NCI-H128 (cell line): ENCODE measurements at regions not wholly inside any gene's neighbourhood (a gene's known extent, or its start where the extent isn't known, plus 50 kb on each side); places are given as distances from the start of the nearest gene placed in this dataset.

Experiments
- DNase-seq: peaks from one replicate; lab custom pipeline; 2025; ENCODE audit not compliant: unreplicated experiment; lab: John Stamatoyannopoulos, UW

DNA sequence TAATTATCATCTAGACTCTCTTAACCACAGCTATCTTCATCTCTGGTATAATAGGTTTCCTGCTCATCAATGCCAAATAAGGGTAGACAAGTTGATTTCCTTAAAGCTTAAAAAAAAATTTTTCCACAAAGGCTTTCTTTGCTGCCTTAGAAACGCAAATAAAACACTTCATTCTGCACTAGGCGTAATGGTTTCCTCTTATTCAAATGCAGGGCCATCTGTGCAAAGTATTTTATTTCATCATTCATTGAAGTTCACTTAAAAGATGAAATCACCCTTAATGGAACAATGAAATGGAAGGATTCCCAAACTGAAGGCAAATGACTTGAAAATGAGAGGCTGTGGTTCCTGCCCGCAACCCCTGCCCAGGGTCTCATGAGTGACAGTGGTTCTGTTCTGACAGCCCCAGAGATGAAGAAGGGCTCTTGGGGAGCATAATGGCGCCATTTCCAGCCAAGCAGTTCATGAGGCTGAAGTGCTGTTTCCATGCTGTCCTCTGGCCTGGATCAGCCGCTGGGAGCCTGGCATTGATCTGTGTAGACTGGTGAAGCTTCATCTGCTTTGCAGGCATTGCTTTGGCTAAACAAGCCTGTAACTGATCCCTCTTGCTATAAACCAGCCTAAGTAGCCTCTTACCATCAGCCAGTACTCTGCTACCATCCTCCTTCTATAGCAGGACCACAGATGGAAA, 276.9 kb upstream of the WWC1 start:
- no peak for DNase-seq

DNA sequence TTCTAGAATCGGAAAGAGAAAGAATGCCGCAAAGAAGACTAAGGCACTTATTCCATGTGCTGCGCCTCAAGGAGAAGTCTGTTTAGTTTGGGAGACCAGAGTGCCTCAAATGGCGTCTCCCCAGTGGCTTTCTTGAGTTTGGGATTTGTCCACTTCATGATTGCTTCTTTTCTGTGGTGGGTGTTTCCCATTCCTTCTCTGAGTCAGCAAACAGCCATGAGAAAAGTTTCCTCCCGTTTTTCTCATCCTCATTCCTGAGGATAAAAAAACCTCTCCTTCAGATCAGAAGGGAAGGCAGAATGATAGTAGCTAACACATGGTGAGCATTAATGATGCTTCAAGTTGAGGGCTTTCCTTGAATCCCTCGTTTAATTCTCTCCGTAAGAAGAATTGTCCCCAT, 275.9 kb upstream of the WWC1 start:
- DNase-seq, result no peak

DNA sequence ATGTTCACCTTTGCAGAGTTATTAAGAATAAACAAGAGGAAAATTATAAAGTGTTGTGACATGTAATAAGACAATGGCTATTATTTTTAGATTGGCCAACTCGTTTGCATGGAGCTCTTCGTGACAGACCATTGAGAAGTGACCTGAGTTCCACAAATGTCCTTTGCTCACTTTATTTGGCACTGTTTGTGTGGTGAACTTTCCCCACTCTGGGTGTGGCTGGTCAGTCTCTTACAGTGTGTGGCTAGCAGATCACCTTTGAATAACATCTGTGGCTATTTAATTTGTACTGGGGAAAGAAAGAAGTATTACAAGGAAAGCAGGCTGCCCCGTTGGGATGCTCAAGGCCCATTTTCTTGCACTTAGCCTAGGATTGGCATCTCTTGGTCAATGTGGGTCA, 274.1 kb upstream of the WWC1 start:
- no peak for DNase-seq

DNA sequence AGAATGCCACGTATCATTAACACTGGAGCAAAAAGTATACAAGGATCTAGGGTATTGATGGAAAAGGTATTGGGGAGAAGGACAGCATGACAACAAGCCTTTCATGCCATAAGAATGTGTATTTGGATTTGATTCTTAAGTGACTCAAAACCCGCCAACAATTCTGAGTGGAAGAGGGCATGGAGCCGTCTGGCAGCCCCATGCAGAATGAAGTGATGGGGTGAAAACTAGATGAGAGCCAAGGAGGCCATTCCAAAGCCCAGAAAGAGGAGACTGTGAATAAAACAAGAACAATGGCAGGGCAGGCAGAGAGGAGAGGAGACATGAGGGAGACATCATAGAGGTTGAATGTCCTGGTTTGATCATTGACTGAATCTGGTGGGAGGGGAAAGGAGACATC, 272.3 kb upstream of the WWC1 start:
- DNase-seq, result no peak

DNA sequence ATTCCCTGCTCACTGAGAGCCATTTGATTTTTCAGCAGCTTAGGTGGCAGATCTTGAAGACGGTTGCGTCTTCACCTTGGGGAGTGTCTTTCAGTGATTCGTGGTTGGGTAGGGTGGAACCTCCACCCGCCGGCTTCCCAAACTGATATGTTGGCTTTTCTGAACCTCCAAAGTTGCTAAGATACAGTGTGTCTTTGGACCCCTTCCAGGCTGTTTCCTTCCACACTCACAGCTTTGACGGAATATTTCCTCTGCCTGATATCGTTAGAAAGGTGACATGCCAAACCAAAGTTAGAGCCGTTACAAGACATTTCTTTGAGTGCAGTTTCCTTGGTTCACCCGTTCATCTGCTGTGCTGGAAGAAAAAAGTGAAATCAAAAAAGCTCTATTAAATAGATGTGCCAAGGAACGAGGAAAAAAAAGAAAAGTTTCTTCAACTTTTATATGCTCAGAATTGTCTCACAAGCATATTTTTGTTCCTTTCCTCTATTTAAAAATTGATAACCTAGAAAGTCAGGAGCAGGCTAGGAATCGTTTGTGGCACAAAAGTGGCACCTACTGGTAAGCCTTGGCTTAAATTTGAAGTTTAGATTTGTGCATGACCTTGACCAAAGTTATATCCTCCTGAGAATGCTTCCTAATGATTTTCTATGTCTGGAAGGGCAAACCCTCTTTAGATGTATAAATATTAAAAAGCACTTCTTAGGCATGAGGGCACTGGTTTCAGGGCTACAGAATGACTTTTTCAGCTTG, 270.7 kb upstream of the WWC1 start:
- DNase-seq, result no peak

DNA sequence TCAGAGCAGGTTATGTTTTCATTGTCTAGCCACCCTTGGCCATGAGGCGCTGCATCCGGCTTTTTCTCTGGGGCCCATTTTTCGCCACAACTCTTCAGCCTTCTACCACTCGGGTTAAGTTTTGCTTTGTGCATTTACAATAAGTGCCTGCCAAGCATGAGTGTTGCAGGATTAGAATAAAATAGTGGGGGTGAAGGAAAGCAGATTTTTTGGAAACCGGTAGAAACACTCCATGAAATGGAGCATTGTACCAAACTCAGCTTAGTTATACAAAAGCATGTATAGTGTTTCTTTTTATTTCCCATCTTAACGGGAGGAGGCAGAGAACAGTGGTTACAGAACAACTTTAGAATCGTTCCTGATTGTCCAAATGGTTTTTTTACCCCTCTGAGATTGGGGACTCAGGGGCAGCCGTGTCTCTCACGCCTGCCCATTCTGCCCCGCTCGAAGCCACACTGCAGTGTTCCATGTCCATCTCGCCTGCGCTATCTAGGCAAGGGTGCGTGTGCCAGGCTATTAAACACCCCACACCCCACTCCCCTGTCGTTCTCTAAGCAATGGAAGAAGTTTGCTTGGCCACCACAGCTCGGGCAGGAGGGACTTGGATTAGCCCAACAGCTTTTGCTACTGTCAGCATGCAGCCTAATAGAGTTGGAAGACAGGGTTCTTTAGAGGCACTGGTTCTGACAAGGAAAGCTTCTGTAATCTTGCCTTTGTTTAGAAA, 268.8 kb upstream of the WWC1 start:
- DNase-seq, result no peak

DNA sequence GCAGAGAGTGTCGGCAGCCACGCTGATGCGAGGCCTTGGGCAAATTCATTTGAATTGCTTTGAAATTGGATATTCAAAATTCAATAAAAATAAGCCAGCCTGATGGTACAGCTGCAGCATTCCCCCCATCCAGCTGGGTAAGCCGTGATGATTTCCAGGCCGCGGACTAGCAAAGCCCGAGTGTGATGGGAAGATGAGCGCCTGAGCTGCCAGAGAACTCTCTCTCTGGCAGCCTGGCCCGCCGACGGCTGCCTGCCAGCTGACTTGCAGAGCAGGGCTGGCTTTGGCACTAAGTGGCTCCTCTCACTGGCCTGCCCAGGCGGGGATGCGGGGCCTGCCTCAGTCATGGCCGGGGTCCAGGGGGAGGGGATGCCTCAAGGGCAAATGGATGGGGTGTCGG, 268.3 kb upstream of the WWC1 start:
- DNase-seq, result no peak

DNA sequence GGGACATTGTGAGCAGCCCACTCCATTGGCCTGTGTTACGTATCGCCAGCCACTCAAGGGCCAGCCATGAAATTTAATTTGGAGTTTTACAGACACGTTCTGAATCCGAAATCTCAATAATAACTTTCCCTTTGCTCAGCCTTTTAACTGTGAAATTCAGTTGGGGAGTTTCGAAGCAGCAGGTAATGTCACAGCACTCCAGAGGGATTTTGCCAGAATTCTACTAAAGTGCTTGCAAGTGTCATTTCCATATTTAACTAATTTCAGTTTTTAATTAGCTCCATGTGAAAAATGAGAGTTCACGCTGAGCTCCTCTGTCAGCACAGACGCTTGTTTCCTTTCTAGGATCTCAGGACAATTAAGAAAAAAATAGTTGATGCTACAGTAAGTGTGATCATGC, 267.1 kb upstream of the WWC1 start:
- DNase-seq, result no peak

DNA sequence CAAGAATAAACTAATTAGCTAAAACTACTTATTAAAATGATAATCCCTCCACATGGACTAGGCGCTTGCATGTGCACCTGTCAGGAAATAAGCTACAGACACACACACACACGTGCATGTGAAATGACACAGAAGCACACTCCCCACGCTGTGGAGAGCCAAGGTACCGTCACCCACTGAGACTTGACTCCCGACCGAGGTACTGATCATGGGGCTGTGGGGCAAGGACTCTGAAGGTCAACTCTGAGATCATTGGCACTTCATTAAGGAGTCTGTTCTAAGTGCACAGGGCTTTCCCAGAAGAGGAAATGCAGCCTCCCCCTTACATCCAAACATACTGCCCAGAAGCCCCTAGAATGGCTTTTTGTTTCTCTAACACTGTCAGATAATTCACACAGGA, 264.4 kb upstream of the WWC1 start:
- DNase-seq, result no peak

DNA sequence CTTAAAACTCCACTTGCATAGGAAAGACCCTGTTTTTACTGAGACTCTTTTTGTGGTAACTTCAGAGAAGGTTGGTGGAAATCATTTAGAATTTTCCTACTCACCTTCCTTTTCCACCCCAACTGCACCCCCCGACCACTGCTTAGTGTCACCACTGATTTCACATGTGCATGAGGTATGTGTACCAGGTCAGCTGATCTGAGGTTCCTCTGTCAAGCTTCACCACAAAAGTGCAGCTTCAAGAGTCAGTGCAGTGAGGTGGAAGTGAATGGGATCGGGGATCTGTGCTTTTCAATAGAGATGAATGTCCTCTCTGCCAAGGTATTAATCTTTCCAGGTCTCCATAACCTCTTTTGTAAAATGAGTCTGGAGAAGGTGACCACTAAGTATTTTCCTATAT, 260.5 kb upstream of the WWC1 start:
- DNase-seq, result no peak

DNA sequence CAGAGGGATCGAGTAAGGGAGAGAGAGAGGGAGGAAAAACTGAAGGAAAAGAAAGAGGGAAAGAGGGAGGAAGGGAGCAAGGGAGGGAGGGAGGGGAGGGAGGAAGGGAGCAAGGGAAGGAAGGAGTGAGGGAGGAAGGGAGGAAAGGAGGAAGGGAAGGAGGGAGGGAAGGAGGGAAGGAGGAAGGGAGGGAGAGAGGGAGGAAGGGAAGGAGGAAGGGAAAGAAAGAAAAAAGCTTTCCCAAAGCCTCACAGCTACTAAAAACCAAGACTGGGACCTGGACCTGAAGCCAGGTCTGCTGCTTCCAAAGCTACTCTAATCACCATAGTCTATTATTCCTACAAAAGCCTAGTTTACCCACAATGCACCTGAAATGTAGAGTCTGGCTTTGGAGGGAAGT, 259.8 kb upstream of the WWC1 start:
- DNase-seq, result no peak

DNA sequence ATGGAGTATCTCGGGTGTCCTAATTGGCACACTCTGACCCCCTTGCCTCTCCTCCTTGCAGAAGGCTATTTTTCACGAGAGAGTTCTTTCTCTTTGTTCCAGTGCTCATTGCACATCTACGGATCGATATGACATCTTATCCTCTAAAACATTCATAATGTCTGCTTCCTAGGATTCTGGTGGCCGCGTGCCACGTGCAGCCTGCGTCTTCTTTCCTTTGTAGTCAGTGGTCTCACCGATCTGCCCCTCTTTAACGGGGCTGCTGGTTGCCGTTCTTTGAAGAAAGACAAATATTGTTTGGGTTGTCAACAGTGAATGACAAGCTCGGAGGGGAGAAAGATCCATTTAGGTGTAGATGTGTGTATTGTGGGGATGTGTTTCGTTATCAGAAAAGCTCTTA, 252.4 kb upstream of the WWC1 start:
- no peak for DNase-seq

DNA sequence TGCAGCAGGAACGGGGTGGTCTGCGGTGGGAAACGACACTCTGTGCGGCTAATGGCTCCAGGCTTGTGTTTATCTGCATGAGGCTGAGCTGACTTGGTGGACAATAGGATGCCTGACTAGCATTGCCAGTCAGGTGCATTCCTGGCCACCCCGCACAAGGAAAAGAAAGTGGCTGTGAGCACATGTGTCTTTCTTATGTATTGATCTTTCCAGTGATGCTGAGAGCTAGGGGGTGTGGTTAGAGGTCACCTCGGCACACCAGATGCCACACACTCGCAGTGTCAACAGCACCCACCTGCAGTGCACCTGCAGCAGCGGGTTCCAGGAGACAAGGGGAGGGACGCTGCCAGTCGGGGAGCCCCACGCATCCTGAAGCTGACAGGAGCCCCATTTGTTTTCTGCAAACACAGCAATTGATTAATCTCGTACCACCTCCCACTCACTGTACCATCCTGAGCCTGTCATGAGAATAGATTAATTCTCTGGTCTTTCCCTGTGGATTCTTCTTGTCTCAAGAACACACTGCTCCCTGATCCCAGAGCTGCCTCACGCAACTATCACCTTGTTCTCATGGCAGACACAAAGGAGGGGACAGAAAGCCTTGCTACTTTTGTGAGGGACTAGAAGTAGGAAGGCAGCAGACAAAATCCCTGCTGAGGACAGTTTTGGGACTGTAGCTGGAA, 251.7 kb upstream of the WWC1 start:
- no peak for DNase-seq

DNA sequence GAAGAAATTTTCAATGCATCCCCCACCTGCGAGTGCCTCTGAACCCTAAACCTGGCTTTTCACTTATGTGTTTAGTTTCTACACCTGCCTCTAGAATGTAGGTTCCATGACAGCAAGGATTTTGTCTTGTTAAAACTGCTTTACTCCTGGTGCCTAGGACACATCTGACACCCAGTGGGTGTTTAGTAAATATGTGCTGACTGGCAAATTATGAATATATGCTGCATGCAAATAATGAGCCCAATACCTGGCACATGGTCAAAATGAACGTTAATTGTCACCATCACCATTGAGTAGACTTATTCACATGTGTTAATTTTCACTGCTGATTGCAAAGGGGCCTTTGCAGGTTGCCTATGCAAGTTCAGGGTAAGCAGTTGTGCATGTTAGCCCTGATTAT, 249.9 kb upstream of the WWC1 start:
- DNase-seq, result no peak

DNA sequence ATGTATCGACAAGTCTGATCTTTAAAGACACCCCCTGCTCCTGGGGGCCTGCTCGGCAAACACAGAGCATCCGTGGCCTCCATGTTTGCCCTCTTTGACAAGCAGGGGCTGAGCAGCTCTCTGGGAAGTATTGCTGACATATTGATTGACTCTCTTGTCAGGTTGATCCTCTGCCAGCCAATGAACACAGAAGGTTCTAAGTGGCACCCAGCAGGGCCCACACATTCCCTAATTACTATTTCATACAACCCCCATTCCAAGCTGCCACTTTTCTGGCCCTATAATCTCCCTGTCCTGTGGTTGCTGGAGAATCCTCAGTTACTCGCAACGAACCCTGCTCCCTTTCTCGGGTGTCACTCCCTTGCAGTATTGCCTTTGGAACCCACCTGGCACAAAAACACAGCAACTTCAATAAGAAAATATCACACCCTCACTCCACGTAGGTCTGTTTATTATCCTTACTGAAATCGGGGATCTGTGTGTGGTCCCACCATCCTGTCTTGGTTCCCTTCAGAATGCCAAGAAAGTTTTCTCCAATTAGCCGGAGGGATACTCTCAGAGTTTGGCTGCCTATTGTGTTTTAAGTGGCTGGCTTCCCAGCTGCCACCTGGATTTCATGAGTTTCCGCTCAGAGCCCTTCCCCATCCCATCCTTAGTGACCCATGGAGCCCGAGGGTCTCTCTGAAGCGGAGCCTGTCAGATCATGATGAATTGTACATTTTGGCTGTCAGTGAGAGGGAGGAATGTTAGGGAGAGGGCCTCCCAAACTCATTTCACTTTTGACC, 249.0 kb upstream of the WWC1 start:
- no peak for DNase-seq

DNA sequence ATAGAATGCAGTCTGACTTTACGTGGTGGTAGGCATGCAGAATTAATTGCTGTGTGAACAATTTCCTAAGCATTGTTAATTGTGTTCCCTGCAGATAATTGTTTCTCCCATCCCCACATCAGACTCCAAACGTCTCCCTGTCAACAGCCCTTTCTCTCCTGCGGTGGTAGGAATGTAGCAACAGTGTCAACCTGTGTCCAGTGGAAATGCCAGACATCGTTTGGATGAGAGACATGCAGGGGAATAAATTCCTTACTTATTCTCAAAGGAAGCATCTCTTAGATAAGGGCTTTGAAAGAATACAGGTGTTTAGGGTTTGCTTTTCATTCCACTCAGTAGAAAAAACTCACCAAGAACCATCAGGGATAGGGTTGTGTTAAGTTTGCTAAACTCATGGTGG, 245.3 kb upstream of the WWC1 start:
- no peak for DNase-seq

DNA sequence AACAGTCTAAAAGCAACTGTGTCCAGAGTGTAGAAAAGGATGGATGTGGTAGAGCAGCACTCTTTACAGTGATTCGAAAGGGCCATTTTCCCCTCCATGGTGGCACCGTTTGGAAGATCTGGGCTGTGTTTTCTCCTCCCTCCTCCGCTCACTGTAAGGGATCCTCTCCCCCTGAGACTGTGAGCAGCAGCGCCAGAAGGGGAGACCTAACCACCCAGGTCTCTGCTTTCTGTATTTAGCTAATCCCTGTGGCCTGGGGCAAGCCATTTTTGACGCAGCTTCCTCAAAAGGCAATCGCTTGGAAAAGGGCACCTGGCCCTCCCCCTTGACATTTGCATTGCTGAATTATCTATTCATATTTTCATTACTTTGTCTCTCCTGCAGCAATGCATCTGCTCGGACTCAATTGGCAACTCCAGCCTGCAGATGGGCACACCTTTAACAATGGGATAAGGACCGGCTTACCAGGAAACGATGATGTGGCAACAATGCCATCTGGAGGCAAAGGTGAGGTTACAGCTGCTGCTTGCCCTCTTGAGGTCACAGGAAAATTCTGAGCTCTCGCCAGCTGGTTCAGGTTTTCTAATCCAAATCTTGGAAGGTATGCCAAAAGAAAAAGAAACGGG, 244.3 kb upstream of the WWC1 start:
- DNase-seq, result no peak

DNA sequence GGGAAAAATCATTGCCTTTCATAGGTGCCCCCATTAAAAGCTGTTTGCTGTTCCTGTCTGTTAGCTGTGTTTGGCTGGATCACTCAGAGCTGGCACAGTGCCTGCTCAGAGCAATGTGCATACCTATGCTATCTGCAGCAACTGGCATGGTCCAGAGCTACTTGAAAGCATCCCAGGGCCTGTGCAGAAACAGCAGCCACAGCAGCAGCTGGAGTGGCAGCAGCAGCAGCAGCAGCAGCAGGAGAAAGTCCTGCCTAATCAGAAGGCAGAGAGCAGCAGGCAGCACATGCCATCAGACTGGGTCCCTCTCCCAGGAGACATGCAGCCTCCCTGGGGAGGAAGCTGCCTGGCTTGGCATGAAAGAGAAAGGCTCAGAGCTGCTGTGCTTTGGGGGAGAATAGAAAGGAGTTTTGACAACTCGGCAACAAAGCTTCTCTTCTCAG, 243.8 kb upstream of the WWC1 start:
- DNase-seq, result no peak

DNA sequence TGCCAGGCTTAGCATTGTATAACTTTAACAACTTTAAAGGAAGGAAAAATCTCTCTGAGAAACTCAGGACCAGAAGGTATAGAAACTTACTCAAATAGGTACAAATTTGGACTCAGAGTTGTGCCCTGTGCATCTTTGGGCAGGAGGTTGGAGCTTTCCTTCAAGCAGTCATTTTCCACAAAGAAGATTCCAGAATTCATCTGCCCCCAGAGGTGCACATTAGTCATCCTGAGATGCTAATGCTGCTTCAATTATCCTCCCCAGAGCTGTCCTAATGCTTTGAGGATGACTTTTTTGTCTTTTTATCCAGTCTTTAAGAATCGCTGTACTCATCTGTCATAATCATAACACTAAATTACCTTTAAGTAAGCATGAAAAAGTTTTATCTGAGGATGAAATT, 243.0 kb upstream of the WWC1 start:
- DNase-seq, result no peak

DNA sequence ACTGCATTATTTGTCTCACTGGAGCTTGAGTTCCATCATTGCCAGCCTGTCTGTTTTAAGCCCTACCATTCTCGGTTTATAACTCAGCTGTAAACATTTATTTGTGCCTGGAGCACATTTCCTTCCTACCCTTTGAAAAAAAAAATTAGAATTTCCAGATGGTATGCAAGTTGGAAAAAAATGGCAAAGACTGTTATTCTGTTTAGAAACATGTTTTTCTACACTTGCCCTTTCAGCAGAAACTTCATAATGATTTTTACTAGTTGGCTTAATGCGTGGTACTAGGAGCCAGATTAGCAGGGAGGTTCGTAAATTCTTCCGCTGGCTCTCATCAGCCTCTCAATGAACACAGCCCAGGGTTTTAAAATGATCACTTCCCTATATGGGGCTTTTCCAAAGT, 238.8 kb upstream of the WWC1 start:
- no peak for DNase-seq
